SH-SY5Y (cell line): ENCODE measurements at regions not wholly inside any gene's neighbourhood (a gene's known extent, or its start where the extent isn't known, plus 50 kb on each side); places are given as distances from the start of the nearest gene placed in this dataset.

Experiments
- GATA2 ChIP-seq: IDR thresholded peaks from 2 replicates; pipeline ENCODE4 v1.6.1; 2011; ENCODE audit warnings: mild to moderate bottlenecking, low read depth, low read length
- GATA3 ChIP-seq: IDR thresholded peaks from 2 replicates; pipeline ENCODE4 v1.6.1; 2011; ENCODE audit warnings: low read depth, mild to moderate bottlenecking, low read length, moderate library complexity

DNA sequence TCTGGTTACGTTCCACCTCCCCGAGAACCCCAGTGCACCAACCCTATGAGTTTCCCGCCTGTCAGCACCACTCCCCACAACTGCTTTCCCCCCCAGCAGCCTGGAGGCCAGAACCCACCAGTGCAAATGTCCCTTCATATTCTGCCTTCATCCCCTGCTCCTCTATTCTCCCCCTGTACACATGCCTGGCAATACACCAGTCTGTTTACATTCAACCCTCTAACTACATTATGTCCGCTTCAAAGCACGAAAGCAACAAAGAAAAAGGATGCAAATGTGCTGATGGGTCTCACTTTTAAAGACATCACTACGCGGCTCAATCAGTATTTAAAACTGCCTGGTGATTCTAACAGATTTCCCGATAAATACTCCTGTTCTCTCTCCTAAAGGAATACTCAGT lies 126.7 kb upstream of the SORBS2 start:
- TF ChIP-seq GATA3 (no peak), GATA2 (no peak)
